HepG2 (cell line): ENCODE measurements at regions not wholly inside any gene's neighbourhood (a gene's known extent, or its start where the extent isn't known, plus 50 kb on each side); places are given as distances from the start of the nearest gene placed in this dataset.

Source experiments
- EP300 ChIP-seq, 3 experiments: sonication (generic) in 1 of 3; formaldehyde crosslinking in 1 of 3; IDR thresholded peaks; 2 replicates each; pipeline versions ENCODE4 v1.5.1 to v1.6.1; 2011 to 2020; ENCODE audit warnings: low read depth in 2 of 3, low read length in 2 of 3, borderline replicate concordance in 1 of 3, improper control_type of control experiment in 1 of 3, mild to moderate bottlenecking in 1 of 3, missing genetic modification reagents in 1 of 3, moderate library complexity in 1 of 3
- FOXM1 ChIP-seq: sonication (generic); formaldehyde crosslinking; IDR thresholded peaks from 2 replicates; pipeline ENCODE4 v1.5.0; 2020; ENCODE audit warnings: missing genetic modification reagents
- NFYB ChIP-seq: sonication (generic); formaldehyde crosslinking; IDR thresholded peaks from 2 replicates; pipeline ENCODE4 v1.4.0; 2020; ENCODE audit warnings: missing genetic modification reagents
- POLR2AphosphoS5 ChIP-seq: IDR thresholded peaks from 2 replicates; pipeline ENCODE4 v1.6.1; 2012; ENCODE audit warnings: low read depth, low read length
- SRY ChIP-seq: sonication (generic); formaldehyde crosslinking; IDR thresholded peaks from 2 replicates; pipeline ENCODE4 v1.8.0; 2022; ENCODE audit warnings: mild to moderate bottlenecking, missing genetic modification reagents
- TAF15 ChIP-seq: fragments of 200-400 bp; formaldehyde crosslinking; IDR thresholded peaks from one replicate; pipeline ENCODE4 v1.6.1; 2018; ENCODE audit warnings: mild to moderate bottlenecking, low read depth, low read length; ENCODE audit not compliant: poor library complexity, severe bottlenecking
- TF ChIP-seq, protein P1 (sequence below): sonication (generic); formaldehyde crosslinking; IDR thresholded peaks from 2 replicates; pipeline ENCODE4 v1.5.0; 2020; ENCODE audit warnings: mild to moderate bottlenecking, missing genetic modification reagents, moderate library complexity

DNA sequence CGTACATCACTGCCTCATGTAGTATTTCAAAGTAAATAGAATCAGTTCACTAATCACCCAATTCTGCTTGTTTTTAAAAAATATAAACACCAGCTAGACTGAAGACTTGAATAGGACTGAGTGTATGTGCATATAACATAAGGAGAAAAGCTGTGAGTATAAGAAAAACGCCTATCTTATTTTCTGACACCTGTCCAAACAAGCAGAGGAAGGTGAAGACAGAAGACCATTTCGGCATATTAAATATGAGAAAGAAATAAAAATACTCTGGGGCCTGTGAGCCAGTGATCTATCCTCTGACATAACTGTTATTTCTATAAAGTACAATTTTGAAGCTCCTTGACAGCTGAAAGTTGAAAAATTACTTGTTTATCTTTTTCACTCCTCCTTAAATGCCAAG lies 111.3 kb upstream of the EEA1 start:
- TF ChIP-seq EP300 (IDR thresholded peaks at IDR 0.05; ENCODE audit: low read depth in 2 of 2, low read length in 2 of 2) = no peak
- no peak for TF ChIP-seq EP300 (CRISPR knock-in tag; IDR thresholded peaks at IDR 0.05; ENCODE audit: borderline replicate concordance)
- TF ChIP-seq TAF15 = no peak
- TF ChIP-seq SRY (CRISPR knock-in tag) = no peak
- TF ChIP-seq NFYB (CRISPR knock-in tag) = no peak
- TF ChIP-seq, protein P1, sequence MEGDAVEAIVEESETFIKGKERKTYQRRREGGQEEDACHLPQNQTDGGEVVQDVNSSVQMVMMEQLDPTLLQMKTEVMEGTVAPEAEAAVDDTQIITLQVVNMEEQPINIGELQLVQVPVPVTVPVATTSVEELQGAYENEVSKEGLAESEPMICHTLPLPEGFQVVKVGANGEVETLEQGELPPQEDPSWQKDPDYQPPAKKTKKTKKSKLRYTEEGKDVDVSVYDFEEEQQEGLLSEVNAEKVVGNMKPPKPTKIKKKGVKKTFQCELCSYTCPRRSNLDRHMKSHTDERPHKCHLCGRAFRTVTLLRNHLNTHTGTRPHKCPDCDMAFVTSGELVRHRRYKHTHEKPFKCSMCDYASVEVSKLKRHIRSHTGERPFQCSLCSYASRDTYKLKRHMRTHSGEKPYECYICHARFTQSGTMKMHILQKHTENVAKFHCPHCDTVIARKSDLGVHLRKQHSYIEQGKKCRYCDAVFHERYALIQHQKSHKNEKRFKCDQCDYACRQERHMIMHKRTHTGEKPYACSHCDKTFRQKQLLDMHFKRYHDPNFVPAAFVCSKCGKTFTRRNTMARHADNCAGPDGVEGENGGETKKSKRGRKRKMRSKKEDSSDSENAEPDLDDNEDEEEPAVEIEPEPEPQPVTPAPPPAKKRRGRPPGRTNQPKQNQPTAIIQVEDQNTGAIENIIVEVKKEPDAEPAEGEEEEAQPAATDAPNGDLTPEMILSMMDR = no peak
- TF ChIP-seq FOXM1 (CRISPR knock-in tag) = no peak
- TF ChIP-seq POLR2AphosphoS5 = no peak
